ENCODE measurements at regions not wholly inside any gene's neighbourhood (a gene's known extent, or its start where the extent isn't known, plus 50 kb on each side); places are given as distances from the start of the nearest gene placed in this dataset.

GRCh38 chr3:21168471-21168870 lies 582.5 kb downstream of the ZNF385D start:
- TF ChIP-seq CTCF (conservative IDR thresholded peaks at IDR 0.05; ENCODE audit: low read length) = no peak
- no peak for TF ChIP-seq EZH2phosphoT487 (IDR thresholded peaks at IDR 0.05; ENCODE audit: borderline replicate concordance)

Measured in Loucy (cell line).